Neural cell (in vitro differentiated cells): ENCODE measurements at regions not wholly inside any gene's neighbourhood (a gene's known extent, or its start where the extent isn't known, plus 50 kb on each side); places are given as distances from the start of the nearest gene placed in this dataset.

Experiments
- CTCF ChIP-seq: fragments of 450-650 bp; IDR thresholded peaks from 2 replicates; pipeline ENCODE4 v1.5.1; 2014; ENCODE audit warnings: antibody characterized with exemption, mild to moderate bottlenecking, moderate library complexity; ENCODE audit not compliant: poor library complexity, severe bottlenecking
- POLR2AphosphoS5 ChIP-seq: IDR thresholded peaks from 2 replicates; pipeline ENCODE4 v1.6.1; 2012
- RAD21 ChIP-seq: fragments of 450-650 bp; conservative IDR thresholded peaks from 2 replicates; pipeline ENCODE4 v1.6.1; 2014; ENCODE audit warnings: antibody characterized with exemption, mild to moderate bottlenecking, moderate library complexity
- TAF1 ChIP-seq: IDR thresholded peaks from 2 replicates; pipeline ENCODE4 v1.6.1; 2012; ENCODE audit warnings: low read depth

GRCh38 chr10:36801660-36802059, 323.7 kb upstream of the ANKRD30A start:
- TF ChIP-seq CTCF (no peak), RAD21 (no peak), POLR2AphosphoS5 (no peak), TAF1 (no peak)
